GM23338 (cell line): ENCODE measurements at regions not wholly inside any gene's neighbourhood (a gene's known extent, or its start where the extent isn't known, plus 50 kb on each side); places are given as distances from the start of the nearest gene placed in this dataset.

Experiments used
- ATAC-seq: fragments of 200-7000 bp; cut with Tn5 transposase; 3 replicates; pipeline ENCODE4 v1.9.1; 2020
- DNase-seq: peaks from one replicate; pipeline ENCODE4 v3.0.0-alpha.2; 2015; ENCODE audit warnings: low spot score
- H2AFZ ChIP-seq: fragments of 200-600 bp; sonication (generic); 2 replicates; pipeline ENCODE4 v1.8.0; 2016; ENCODE audit warnings: antibody characterized with exemption, mild to moderate bottlenecking, moderate library complexity
- H3F3A ChIP-seq: fragments of 200-600 bp; sonication (generic); replicated peaks from 2 replicates; pipeline ENCODE4 v1.8.0; 2017; ENCODE audit warnings: antibody characterized with exemption, mixed run types, low read depth
- H3K27ac ChIP-seq: fragments of 200-600 bp; sonication (generic); 2 replicates; pipeline ENCODE4 v1.6.1; 2016; ENCODE audit warnings: low read depth
- H3K27me3 ChIP-seq: fragments of 200-600 bp; sonication (generic); 2 replicates; pipeline ENCODE4 v1.8.0; 2016; ENCODE audit warnings: mild to moderate bottlenecking, mixed run types, moderate library complexity; ENCODE audit not compliant: insufficient read depth
- H3K36me3 ChIP-seq: fragments of 200-600 bp; sonication (generic); 2 replicates; pipeline ENCODE4 v1.8.0; 2016; ENCODE audit warnings: mild to moderate bottlenecking; ENCODE audit not compliant: insufficient read depth
- H3K4me1 ChIP-seq: fragments of 200-600 bp; sonication (generic); 2 replicates; pipeline ENCODE4 v1.8.0; 2016; ENCODE audit warnings: mild to moderate bottlenecking, moderate library complexity; ENCODE audit not compliant: insufficient read depth
- H3K4me2 ChIP-seq: fragments of 200-600 bp; sonication (generic); 2 replicates; pipeline ENCODE4 v1.7.1; 2017; ENCODE audit warnings: mixed run types
- H3K4me3 ChIP-seq: fragments of 200-600 bp; sonication (generic); 2 replicates; pipeline ENCODE4 v1.6.1; 2016; ENCODE audit warnings: mixed run types
- H3K79me2 ChIP-seq: fragments of 200-600 bp; sonication (generic); replicated peaks from 2 replicates; pipeline ENCODE4 v1.8.0; 2017; ENCODE audit warnings: mild to moderate bottlenecking; ENCODE audit not compliant: insufficient read depth
- H3K9me2 ChIP-seq: fragments of 200-600 bp; sonication (generic); 2 replicates; pipeline ENCODE4 v1.8.0; 2017; ENCODE audit not compliant: insufficient read depth
- H4K20me1 ChIP-seq: fragments of 200-600 bp; sonication (generic); replicated peaks from 2 replicates; pipeline ENCODE4 v1.8.0; 2017; ENCODE audit warnings: mild to moderate bottlenecking; ENCODE audit not compliant: insufficient read depth
- H3K27ac Mint-ChIP-seq: 2 replicates; pipeline ENCODE4 v1.8.0; 2020; ENCODE audit warnings: inconsistent platforms, mild to moderate bottlenecking, moderate library complexity, mixed read lengths
- H3K27me3 Mint-ChIP-seq: 3 replicates; pipeline ENCODE4 v1.8.0; 2022; ENCODE audit warnings: low read depth, mild to moderate bottlenecking, moderate library complexity, mixed read lengths, inconsistent platforms; ENCODE audit not compliant: insufficient read depth, poor library complexity
- H3K36me3 Mint-ChIP-seq: 3 replicates; pipeline ENCODE4 v1.8.0; 2021; ENCODE audit warnings: low read depth, mild to moderate bottlenecking, inconsistent platforms, moderate library complexity, mixed read lengths
- H3K4me1 Mint-ChIP-seq: 3 replicates; pipeline ENCODE4 v1.8.0; 2020; ENCODE audit warnings: mild to moderate bottlenecking, inconsistent platforms, mixed read lengths
- H3K4me3 Mint-ChIP-seq: 3 replicates; pipeline ENCODE4 v1.8.0; 2021; ENCODE audit warnings: moderate library complexity, mild to moderate bottlenecking, inconsistent platforms, mixed read lengths
- H3K9me3 Mint-ChIP-seq: 3 replicates; pipeline ENCODE4 v1.8.0; 2020; ENCODE audit warnings: moderate library complexity, mild to moderate bottlenecking, inconsistent platforms, mixed read lengths
- EZH2 ChIP-seq: fragments of 200-600 bp; sonication (generic); IDR thresholded peaks from one replicate; pipeline ENCODE4 v1.8.0; 2017; ENCODE audit warnings: antibody characterized with exemption, mild to moderate bottlenecking, low read depth; ENCODE audit not compliant: unreplicated experiment
- EZH2phosphoT487 ChIP-seq: fragments of 200-600 bp; sonication (generic); IDR thresholded peaks from one replicate; pipeline ENCODE4 v1.8.1; 2018; ENCODE audit warnings: antibody characterized with exemption; ENCODE audit not compliant: unreplicated experiment
- JUNB ChIP-seq: IDR thresholded peaks from one replicate; pipeline ENCODE4 v1.6.1; 2016; ENCODE audit warnings: antibody characterized with exemption; ENCODE audit not compliant: unreplicated experiment
- NANOG ChIP-seq: IDR thresholded peaks from 2 replicates; pipeline ENCODE4 v1.6.1; 2016; ENCODE audit warnings: antibody characterized with exemption, borderline replicate concordance
- ZNF114 ChIP-seq: fragments of 250-450 bp; sonication (Bioruptor Pico); IDR thresholded peaks from 2 replicates; pipeline ENCODE4 v1.5.0; 2020; ENCODE audit warnings: mild to moderate bottlenecking, moderate library complexity
- ZNF331 ChIP-seq: fragments of 250-450 bp; sonication (Bioruptor Pico); IDR thresholded peaks from 2 replicates; pipeline ENCODE4 v1.5.0; 2020; ENCODE audit warnings: low read depth, mild to moderate bottlenecking, moderate library complexity
- TF ChIP-seq, protein P1 (sequence below): IDR thresholded peaks from 2 replicates; pipeline ENCODE4 v1.6.1; 2016; ENCODE audit warnings: antibody characterized with exemption
- TF ChIP-seq, protein P2 (sequence below), 2 experiments: fragments of 200-600 bp in 1 of 2; sonication (generic) in 1 of 2; conservative IDR thresholded peaks; 2 replicates each; pipeline versions ENCODE4 v1.5.1 to v1.6.1; 2016 to 2017; ENCODE audit warnings: antibody characterized with exemption in 2 of 2, low read depth in 2 of 2, mild to moderate bottlenecking in 2 of 2, moderate library complexity in 1 of 2
- TF ChIP-seq, protein P3 (sequence below): fragments of 250-450 bp; sonication (Bioruptor Pico); IDR thresholded peaks from 2 replicates; pipeline ENCODE4 v1.5.0; 2020; ENCODE audit warnings: mild to moderate bottlenecking, moderate library complexity

DNA sequence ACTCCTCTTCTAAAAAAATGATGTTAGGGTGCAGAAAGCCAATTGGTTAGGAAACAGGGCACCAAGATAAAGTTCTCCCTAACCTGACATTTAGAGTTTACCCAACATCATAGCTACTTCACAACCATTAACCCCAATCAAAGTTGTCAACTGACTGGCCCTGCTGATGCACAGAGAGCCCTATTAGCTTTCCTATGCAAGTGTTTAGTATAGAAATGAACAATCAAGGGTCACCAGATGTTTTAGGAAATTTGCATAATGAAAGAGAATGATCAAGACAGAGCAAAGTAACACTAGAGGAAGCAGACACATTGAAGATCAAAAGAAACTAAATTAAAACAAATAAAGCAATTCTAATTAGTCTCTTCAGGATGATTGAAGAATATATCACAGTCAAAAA, 64.2 kb upstream of the DCC start (continued):
- TF ChIP-seq ZNF331 (no peak), ZNF114 (CRISPR knock-in tag) (no peak)

DNA sequence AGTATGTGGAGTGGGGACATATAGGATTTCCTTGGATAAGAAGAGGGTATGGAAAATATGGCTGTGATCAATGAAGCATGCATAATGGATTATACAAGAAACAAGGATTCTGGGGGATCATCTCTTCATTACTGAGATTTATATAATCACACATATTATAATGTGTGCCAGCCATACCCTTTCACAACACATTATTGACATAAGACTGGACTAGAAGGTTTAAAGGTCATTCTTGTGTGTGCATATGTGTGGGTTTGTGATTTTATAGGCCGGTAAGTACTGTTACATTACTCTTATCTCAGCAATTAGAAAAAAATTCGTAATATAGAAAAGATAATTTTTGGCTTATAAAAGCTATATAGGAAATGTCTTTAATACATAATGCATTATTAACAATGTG, 62.2 kb upstream of the DCC start:
- Histone ChIP-seq H4K20me1 (no peaks in the 10 kb centered on the region), H3K27me3 (no peaks in the 10 kb centered on the region), H3F3A (no peaks in the 10 kb centered on the region), H3K27ac (no peak overlapping the region), H3K36me3 (no peaks in the 10 kb centered on the region), H3K9me2 (no peaks in the 10 kb centered on the region), H3K79me2 (no peaks in the 10 kb centered on the region), H3K4me2 (no peak overlapping the region), H3K4me1 (no peaks in the 10 kb centered on the region), H2AFZ (no peak overlapping the region), H3K4me3 (no peak overlapping the region)
- H3K27me3 Mint-ChIP-seq = no peaks in the 10 kb centered on the region
- TF ChIP-seq ZNF114 (CRISPR knock-in tag) (no peak), JUNB (no peak), EZH2 (no peak), EZH2phosphoT487 (no peak), NANOG (no peak)
- TF ChIP-seq, protein P1, sequence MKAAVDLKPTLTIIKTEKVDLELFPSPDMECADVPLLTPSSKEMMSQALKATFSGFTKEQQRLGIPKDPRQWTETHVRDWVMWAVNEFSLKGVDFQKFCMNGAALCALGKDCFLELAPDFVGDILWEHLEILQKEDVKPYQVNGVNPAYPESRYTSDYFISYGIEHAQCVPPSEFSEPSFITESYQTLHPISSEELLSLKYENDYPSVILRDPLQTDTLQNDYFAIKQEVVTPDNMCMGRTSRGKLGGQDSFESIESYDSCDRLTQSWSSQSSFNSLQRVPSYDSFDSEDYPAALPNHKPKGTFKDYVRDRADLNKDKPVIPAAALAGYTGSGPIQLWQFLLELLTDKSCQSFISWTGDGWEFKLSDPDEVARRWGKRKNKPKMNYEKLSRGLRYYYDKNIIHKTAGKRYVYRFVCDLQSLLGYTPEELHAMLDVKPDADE = no peak
- TF ChIP-seq, protein P2, sequence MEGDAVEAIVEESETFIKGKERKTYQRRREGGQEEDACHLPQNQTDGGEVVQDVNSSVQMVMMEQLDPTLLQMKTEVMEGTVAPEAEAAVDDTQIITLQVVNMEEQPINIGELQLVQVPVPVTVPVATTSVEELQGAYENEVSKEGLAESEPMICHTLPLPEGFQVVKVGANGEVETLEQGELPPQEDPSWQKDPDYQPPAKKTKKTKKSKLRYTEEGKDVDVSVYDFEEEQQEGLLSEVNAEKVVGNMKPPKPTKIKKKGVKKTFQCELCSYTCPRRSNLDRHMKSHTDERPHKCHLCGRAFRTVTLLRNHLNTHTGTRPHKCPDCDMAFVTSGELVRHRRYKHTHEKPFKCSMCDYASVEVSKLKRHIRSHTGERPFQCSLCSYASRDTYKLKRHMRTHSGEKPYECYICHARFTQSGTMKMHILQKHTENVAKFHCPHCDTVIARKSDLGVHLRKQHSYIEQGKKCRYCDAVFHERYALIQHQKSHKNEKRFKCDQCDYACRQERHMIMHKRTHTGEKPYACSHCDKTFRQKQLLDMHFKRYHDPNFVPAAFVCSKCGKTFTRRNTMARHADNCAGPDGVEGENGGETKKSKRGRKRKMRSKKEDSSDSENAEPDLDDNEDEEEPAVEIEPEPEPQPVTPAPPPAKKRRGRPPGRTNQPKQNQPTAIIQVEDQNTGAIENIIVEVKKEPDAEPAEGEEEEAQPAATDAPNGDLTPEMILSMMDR (conservative IDR thresholded peaks at IDR 0.05; ENCODE audit: low read depth in 2 of 2) = no peak
- H3K27ac Mint-ChIP-seq = no peak overlapping the region
- DNase-seq (no peak), ATAC-seq (no peak)
- no peaks in the 10 kb centered on the region for H3K36me3 Mint-ChIP-seq
- no peak overlapping the region for H3K4me3 Mint-ChIP-seq
- no peaks in the 10 kb centered on the region for H3K9me3 Mint-ChIP-seq
- no peaks in the 10 kb centered on the region; the same call in 2 of the 3 replicates for H3K4me1 Mint-ChIP-seq

DNA sequence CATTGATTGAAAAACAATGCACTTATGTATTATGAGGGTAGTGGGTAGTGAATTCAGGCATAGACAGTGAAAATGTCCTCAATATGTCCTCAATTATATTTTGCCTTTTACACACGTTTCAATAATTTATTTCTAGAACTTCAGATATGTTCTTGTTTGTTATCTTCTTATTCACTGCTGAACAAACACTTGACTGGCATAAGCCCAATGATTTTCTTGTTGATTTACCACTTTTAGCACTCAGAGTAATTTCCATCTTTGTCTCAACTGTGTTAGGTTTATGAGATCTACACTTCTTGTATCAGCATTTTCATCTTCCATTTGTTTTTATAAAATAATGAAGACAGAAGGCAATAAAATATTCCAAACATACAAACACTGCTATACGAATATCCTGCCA, 61.8 kb upstream of the DCC start:
- no peaks in the 10 kb centered on the region for H3K36me3 Mint-ChIP-seq
- H3K27me3 ChIP-seq = no peaks in the 10 kb centered on the region
- H3K9me3 Mint-ChIP-seq = no peaks in the 10 kb centered on the region
- H3K4me1 Mint-ChIP-seq = no peaks in the 10 kb centered on the region; the same call in 2 of the 3 replicates
- DNase-seq (no peak), ATAC-seq (no peak)
- no peak overlapping the region for H3K4me2 ChIP-seq
- no peaks in the 10 kb centered on the region for H3K9me2 ChIP-seq
- H3K27me3 Mint-ChIP-seq = no peaks in the 10 kb centered on the region
- H2AFZ ChIP-seq = no peak overlapping the region
- no peak overlapping the region for H3K27ac ChIP-seq
- no peaks in the 10 kb centered on the region for H4K20me1 ChIP-seq
- no peak overlapping the region for H3K27ac Mint-ChIP-seq
- H3K4me1 ChIP-seq = no peaks in the 10 kb centered on the region
- no peak overlapping the region for H3K4me3 ChIP-seq
- no peaks in the 10 kb centered on the region for H3K79me2 ChIP-seq
- H3K4me3 Mint-ChIP-seq = no peak overlapping the region
- no peaks in the 10 kb centered on the region for H3F3A ChIP-seq
- H3K36me3 ChIP-seq = no peaks in the 10 kb centered on the region
- TF ChIP-seq, protein P3, sequence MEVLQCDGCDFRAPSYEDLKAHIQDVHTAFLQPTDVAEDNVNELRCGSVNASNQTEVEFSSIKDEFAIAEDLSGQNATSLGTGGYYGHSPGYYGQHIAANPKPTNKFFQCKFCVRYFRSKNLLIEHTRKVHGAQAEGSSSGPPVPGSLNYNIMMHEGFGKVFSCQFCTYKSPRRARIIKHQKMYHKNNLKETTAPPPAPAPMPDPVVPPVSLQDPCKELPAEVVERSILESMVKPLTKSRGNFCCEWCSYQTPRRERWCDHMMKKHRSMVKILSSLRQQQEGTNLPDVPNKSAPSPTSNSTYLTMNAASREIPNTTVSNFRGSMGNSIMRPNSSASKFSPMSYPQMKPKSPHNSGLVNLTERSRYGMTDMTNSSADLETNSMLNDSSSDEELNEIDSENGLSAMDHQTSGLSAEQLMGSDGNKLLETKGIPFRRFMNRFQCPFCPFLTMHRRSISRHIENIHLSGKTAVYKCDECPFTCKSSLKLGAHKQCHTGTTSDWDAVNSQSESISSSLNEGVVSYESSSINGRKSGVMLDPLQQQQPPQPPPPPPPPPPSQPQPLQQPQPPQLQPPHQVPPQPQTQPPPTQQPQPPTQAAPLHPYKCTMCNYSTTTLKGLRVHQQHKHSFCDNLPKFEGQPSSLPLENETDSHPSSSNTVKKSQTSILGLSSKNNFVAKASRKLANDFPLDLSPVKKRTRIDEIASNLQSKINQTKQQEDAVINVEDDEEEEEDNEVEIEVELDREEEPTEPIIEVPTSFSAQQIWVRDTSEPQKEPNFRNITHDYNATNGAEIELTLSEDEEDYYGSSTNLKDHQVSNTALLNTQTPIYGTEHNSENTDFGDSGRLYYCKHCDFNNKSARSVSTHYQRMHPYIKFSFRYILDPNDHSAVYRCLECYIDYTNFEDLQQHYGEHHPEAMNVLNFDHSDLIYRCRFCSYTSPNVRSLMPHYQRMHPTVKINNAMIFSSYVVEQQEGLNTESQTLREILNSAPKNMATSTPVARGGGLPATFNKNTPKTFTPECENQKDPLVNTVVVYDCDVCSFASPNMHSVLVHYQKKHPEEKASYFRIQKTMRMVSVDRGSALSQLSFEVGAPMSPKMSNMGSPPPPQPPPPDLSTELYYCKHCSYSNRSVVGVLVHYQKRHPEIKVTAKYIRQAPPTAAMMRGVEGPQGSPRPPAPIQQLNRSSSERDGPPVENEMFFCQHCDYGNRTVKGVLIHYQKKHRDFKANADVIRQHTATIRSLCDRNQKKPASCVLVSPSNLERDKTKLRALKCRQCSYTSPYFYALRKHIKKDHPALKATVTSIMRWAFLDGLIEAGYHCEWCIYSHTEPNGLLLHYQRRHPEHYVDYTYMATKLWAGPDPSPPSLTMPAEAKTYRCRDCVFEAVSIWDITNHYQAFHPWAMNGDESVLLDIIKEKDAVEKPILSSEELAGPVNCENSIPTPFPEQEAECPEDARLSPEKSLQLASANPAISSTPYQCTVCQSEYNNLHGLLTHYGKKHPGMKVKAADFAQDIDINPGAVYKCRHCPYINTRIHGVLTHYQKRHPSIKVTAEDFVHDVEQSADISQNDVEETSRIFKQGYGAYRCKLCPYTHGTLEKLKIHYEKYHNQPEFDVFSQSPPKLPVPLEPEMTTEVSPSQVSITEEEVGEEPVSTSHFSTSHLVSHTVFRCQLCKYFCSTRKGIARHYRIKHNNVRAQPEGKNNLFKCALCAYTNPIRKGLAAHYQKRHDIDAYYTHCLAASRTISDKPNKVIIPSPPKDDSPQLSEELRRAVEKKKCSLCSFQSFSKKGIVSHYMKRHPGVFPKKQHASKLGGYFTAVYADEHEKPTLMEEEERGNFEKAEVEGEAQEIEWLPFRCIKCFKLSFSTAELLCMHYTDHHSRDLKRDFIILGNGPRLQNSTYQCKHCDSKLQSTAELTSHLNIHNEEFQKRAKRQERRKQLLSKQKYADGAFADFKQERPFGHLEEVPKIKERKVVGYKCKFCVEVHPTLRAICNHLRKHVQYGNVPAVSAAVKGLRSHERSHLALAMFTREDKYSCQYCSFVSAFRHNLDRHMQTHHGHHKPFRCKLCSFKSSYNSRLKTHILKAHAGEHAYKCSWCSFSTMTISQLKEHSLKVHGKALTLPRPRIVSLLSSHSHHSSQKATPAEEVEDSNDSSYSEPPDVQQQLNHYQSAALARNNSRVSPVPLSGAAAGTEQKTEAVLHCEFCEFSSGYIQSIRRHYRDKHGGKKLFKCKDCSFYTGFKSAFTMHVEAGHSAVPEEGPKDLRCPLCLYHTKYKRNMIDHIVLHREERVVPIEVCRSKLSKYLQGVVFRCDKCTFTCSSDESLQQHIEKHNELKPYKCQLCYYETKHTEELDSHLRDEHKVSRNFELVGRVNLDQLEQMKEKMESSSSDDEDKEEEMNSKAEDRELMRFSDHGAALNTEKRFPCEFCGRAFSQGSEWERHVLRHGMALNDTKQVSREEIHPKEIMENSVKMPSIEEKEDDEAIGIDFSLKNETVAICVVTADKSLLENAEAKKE = no peak
- TF ChIP-seq, protein P1 = no peak
